ENCODE measurements at regions not wholly inside any gene's neighbourhood (a gene's known extent, or its start where the extent isn't known, plus 50 kb on each side); places are given as distances from the start of the nearest gene placed in this dataset.
"Not testable (repeated sequence)": the region's sequence is repeated elsewhere in the genome, so short reads cannot be mapped to it uniquely, and the experiment has no call there.

DNA sequence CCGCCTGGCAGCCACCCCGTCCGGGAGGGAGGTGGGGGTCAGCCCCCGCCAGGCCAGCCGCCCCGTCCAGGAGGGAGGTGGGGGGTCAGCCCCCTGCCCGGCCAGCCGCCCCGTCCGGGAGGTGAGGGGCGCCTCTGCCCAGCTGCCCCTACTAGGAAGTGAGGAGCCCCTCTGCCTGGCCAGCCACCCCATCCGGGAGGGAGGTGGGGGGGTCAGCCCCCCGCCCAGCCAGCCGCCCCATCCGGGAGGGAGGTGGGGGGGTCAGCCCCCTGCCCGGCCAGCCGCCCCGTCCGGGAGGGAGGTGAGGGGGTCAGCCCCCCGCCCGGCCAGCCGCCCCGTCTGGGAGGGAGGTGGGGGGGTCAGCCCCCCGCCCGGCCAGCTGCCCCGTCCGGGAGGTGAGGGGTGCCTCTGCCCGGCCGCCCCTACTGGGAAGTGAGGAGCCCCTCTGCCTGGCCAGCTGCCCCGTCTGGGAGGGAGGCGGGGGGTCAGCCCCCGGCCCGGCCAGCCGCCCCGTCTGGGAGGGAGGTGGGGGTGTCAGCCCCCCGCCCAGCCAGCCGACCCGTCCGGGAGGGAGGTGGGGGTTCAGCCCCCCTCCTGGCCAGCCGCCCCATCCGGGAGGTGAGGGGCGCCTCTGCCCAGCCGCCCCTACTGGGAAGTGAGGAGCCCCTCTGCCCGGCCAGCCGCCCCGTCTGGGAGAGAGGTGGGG is 476.6 kb downstream of the MID1IP1 start:
- CTCF ChIA-PET, H3K4me1 Mint-ChIP-seq, DNase-seq, H3K4me3 Mint-ChIP-seq, H3K27me3 Mint-ChIP-seq, H3K27ac Mint-ChIP-seq, H3K36me3 Mint-ChIP-seq: not testable (repeated sequence)
- H3K9me3 Mint-ChIP-seq: peaks cover 12% of the 10 kb centered on the region

GRCh38 chrX:39283239-39283638 is 482.0 kb downstream of the MID1IP1 start:
- Mint-ChIP-seq H3K9me3 (peaks cover 21% of the 10 kb centered on the region), H3K36me3 (no peaks in the 10 kb centered on the region), H3K27me3 (no peaks in the 10 kb centered on the region), H3K4me3 (no peak overlapping the region), H3K27ac (no peak overlapping the region), H3K4me1 (no peaks in the 10 kb centered on the region)
- CTCF ChIA-PET: no interaction called here
- DNase-seq: no peak

DNA sequence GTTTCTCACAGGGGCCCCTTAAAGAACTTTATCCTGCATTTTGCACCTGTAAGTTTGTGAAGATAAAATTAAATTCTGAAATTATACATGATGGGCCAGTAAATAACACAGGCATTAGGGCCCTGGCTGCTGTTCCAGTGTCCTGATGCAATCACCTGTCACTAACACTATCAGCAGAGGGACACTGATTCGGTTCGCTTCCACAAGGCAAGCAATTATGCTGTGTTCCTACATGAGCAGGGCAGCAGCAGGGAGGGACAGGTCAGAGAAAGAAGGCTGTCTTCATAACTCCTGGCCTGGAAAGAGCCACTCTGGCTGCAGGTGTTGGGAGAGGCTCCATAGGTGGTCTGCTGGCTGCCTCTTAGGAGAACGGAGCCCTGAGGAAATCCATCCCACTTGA is 487.3 kb downstream of the MID1IP1 start:
- no peak for DNase-seq
- Mint-ChIP-seq H3K27me3 (no peaks in the 10 kb centered on the region), H3K4me3 (no peak overlapping the region), H3K9me3 (peaks cover 9% of the 10 kb centered on the region), H3K27ac (no peak overlapping the region), H3K36me3 (no peaks in the 10 kb centered on the region), H3K4me1 (no peaks in the 10 kb centered on the region)
- CTCF ChIA-PET: no interaction called here

DNA sequence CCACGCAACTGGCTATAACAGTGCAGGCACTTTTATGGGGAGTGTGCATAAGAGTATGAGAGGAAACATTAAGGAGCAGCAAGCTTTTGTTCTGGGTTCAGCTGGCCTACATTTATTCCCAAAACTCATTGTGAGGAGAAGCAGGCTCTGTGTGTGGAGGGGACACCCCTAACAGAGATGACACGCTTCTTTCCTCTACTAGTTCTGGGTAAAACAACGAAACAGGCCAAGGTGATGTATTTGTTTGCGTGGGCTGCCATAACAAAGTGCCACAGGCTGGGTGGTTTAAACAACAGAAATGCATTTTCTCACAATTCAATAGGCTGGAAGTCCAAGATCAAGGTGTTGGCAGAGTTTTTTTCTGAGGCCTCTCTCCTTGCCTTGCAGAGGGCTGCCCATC is 488.6 kb downstream of the MID1IP1 start:
- no peak for DNase-seq
- Mint-ChIP-seq H3K9me3 (peaks cover 2% of the 10 kb centered on the region), H3K27ac (no peak overlapping the region), H3K4me1 (no peaks in the 10 kb centered on the region), H3K27me3 (no peaks in the 10 kb centered on the region), H3K36me3 (no peaks in the 10 kb centered on the region), H3K4me3 (no peak overlapping the region)
- CTCF ChIA-PET: no interaction called here

DNA sequence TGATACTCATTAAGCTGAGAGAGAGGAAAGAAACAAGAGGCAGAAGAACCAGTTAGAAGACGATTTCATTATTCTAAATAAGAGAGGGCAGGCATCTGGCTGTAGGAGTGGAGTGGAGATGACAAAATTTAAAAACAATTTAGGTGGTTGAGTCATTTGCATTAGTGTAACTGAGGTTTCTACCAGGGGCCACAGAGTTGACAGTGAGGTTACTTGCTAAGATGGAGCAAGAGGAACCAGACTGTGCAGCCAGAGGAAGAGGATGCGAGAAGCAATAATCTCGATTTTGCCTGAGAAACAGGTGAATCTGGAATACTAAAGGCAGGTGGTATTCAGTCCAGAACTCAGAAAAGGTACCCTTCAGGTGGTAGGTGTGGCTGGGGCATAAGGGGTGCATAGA is 491.9 kb downstream of the MID1IP1 start:
- Mint-ChIP-seq H3K36me3 (no peaks in the 10 kb centered on the region), H3K4me1 (peaks cover 2% of the 10 kb centered on the region)
- no peak for DNase-seq

DNA sequence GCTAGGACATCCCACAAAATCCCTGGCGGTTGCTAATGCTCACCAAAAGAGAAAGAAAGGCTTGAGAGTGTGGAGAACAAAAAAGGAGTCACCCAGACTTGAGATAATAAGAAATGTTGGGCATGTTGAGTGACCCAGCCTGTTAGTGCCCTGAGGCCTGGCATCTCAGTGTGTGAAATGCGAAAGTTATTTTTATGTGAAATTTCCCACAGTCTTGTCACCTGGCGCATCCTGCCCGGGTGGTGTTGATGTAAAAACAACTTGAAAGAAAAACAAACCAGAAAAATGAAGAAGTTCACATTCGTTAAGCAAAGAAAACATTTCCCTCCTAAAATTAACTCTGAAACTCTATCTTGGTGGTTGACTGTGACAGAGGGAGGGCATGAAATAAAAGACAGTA is 495.2 kb downstream of the MID1IP1 start:
- CTCF ChIA-PET: no interaction called here
- H3K9me3 Mint-ChIP-seq: peaks cover 4% of the 10 kb centered on the region
- peaks cover 2% of the 10 kb centered on the region for H3K4me1 Mint-ChIP-seq
- H3K4me3 Mint-ChIP-seq: no peak overlapping the region
- H3K27ac Mint-ChIP-seq: no peak overlapping the region
- H3K27me3 Mint-ChIP-seq: no peaks in the 10 kb centered on the region
- DNase-seq: no peak
- H3K36me3 Mint-ChIP-seq: no peaks in the 10 kb centered on the region

More for the DNA sequence above, 491.9 kb downstream of the MID1IP1 start:
- CTCF ChIA-PET: no interaction called here
- Mint-ChIP-seq H3K9me3 (peaks cover 3% of the 10 kb centered on the region), H3K27me3 (no peaks in the 10 kb centered on the region), H3K4me3 (no peak overlapping the region), H3K27ac (no peak overlapping the region)

DNA sequence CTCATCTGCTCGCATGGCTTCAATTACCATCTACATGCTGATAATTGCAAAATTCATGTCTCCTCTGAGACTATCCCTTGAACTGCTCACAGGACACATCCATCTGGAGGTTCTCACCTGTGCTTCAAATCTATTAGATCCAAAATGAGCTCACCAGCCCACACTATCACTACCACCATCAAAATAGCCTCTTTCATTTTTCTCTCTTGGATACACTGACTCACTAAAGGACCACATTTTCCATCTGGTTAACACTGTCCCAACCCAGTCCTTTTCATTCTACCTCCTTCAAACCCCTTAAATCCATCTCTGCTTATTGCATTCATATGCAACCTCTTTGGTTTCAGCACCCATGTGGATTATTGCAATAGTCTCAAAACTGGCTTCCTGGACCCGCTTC is 497.6 kb downstream of the MID1IP1 start:
- H3K27me3 Mint-ChIP-seq: no peaks in the 10 kb centered on the region
- no peak overlapping the region for H3K27ac Mint-ChIP-seq
- H3K4me3 Mint-ChIP-seq: no peak overlapping the region
- peaks cover 6% of the 10 kb centered on the region for H3K9me3 Mint-ChIP-seq
- H3K36me3 Mint-ChIP-seq: no peaks in the 10 kb centered on the region
- CTCF ChIA-PET: no interaction called here
- no peak for DNase-seq
- peaks cover 2% of the 10 kb centered on the region for H3K4me1 Mint-ChIP-seq

DNA sequence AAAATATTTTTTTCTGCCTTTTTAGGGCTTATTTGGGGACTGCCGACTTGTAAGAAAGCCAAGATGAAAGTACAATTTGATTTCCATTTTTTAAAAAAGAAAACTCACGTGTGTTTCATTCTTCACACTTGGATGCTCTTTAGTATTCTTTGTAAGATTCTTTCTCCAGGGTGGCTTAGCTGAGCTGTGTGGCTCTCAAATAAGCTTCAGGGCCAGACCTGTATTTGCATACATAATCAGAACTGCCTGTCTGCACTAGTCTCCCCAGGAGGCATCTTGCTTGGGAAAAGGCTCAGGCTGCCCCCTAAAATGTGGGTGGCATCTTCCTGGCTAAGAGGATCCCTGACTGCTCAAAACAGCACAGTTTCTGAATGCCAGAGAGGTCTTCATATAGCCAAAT is 498.4 kb downstream of the MID1IP1 start:
- CTCF ChIA-PET: no interaction called here
- Mint-ChIP-seq H3K4me3 (no peak overlapping the region), H3K9me3 (peaks cover 6% of the 10 kb centered on the region), H3K4me1 (peaks cover 2% of the 10 kb centered on the region), H3K27ac (no peak overlapping the region), H3K27me3 (no peaks in the 10 kb centered on the region), H3K36me3 (no peaks in the 10 kb centered on the region)
- no peak for DNase-seq

DNA sequence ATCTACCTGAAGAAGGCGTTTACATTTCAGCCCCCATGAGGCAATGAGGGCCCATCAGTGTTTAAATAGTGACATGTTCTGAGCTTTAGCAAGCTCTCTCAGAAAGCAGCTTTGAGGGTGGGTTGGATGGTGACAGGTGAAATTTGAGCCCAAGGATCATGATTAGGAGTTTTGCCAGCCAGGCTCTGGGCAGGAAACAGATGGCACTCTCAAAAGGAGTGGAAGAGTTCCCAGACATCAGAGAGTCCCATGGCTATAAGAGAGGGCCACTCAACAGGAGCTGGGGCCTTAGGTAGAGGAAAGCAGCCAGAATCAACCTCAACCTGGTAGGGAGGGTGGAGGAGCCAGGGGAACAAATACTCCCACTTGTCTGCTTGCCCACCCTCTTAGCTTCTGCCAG is 499.8 kb downstream of the MID1IP1 start:
- Mint-ChIP-seq H3K36me3 (no peaks in the 10 kb centered on the region), H3K9me3 (peaks cover 5% of the 10 kb centered on the region), H3K4me3 (no peak overlapping the region), H3K4me1 (peaks cover 2% of the 10 kb centered on the region), H3K27me3 (no peaks in the 10 kb centered on the region), H3K27ac (no peak overlapping the region)
- CTCF ChIA-PET: interaction anchor here (0.7 kb wide), 1 partner anchor 9 kb away, joined by 3 read pairs; no protein-coding TSS in a partner anchor
- no peak for DNase-seq

DNA sequence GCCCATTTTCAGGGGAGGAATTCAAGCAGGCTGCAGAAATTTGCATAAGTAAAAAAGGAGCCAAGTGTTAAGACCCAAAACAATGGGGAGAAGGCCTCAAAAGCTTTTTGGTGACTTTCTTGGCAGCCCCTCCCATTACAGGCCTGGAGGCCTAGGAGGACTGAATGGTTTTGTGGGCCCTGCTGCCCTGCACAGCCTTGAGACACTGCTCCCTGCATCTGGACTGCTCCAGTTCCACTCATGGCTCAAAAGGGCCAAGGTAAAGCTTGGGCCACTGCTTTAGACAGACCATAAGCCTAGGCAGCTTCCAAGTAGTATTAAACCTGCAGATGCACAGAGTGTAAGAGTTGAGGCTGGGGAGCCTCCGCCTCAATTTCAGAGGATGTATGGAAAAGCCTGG is 501.6 kb downstream of the MID1IP1 start:
- Mint-ChIP-seq H3K4me3 (no peak overlapping the region), H3K27ac (no peak overlapping the region), H3K9me3 (peaks cover 5% of the 10 kb centered on the region), H3K36me3 (no peaks in the 10 kb centered on the region), H3K27me3 (no peaks in the 10 kb centered on the region), H3K4me1 (peaks cover 5% of the 10 kb centered on the region)
- DNase-seq: no peak
- CTCF ChIA-PET: no interaction called here

DNA sequence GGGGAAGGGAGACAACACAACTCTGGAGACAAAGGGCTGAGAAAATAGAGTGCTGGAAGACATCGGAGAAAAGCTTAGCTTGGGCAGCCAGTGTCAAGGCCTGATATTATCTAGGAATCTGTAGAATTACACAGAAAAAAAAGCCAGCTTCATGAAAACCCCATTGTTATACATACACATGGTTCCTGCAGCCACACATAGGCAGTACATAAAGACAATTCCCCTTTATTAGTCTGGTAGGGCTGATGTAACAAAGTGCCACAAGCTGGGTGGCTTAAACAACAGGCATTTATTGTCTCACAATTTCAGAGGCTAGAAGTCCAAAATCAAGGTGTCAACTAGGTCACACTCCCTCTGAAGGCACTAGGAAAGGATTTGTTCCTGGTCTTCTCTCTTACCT is 503.5 kb downstream of the MID1IP1 start:
- no peak overlapping the region for H3K4me3 Mint-ChIP-seq
- DNase-seq: no peak
- CTCF ChIA-PET: no interaction called here
- H3K4me1 Mint-ChIP-seq: peaks cover 22% of the 10 kb centered on the region
- no peak overlapping the region for H3K27ac Mint-ChIP-seq
- no peaks in the 10 kb centered on the region for H3K27me3 Mint-ChIP-seq
- peaks cover 2% of the 10 kb centered on the region for H3K36me3 Mint-ChIP-seq
- H3K9me3 Mint-ChIP-seq: peaks cover 5% of the 10 kb centered on the region

DNA sequence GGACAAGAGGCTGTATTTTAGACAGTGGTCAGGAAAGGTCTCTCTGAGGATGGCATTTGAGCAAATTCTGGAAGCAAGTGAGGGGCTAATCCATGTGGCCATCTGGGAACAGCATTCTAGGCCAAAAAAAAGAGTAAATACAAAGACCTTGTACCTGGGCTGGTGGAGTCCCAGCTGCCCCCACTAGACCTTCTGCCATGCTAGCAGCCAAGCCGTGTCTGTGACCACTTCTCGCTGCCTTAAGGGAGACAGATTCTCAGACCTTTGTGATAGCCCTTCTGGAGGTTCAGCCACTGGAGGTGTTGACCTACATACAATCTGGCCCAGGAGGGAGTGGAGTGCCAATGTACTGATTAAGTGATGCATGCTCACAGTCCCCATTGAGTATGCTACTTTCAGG is 506.2 kb downstream of the MID1IP1 start:
- DNase-seq: no peak
- peaks cover 47% of the 10 kb centered on the region for H3K4me1 Mint-ChIP-seq
- CTCF ChIA-PET: no interaction called here
- H3K36me3 Mint-ChIP-seq: peaks cover 10% of the 10 kb centered on the region
- peaks cover 2% of the 10 kb centered on the region for H3K9me3 Mint-ChIP-seq
- no peak overlapping the region for H3K27ac Mint-ChIP-seq
- no peak overlapping the region for H3K4me3 Mint-ChIP-seq
- H3K27me3 Mint-ChIP-seq: no peaks in the 10 kb centered on the region

DNA sequence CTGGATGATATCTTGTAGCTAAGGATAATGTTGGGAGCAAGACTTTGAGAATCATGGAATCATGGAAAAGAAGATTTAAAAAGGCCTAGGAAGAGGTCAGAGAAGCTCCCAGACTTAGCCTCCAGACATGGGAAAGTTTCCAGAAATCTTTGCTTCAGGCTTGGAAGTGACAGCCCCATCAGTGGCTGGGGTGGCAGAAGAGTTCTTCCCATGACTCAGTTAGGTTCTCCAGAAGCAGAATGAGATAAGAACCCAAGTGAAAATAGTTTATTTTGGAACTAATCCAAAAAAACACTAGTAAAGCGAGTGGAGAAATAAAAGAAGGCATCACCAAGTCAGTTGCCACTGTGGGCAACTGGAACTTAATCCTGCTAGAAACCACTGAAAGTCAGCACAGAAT is 506.9 kb downstream of the MID1IP1 start:
- H3K9me3 Mint-ChIP-seq: peaks cover 2% of the 10 kb centered on the region

DNA sequence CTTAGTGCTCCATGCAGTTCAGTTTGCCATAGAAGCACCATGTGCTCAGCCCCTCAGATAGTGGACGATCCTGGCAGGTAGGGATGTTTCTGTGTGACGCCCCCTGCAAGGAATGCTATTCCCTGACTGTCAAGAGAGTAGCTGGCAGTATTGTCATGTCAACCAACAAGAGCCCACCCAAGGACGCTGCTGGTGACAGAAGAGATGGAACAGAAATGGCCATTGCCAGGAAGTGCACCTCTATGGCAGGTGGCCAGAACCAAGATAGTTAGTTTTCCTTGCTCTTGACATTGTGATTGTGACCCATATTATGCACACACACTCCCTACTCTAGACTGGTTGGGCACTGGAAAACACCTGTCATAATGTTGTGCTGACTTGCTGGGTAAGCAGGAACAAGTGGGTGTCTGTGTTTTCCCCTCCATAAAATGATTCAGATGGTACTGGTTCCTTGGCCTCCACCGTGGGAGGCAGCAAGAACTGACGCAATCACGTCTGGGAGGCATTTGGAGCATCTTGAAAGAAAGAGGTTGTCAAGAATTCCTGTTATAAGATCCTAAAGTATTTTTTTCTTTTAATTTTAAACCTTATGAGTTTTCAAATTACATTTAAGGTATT is 507.9 kb downstream of the MID1IP1 start:
- CTCF ChIA-PET: interaction anchor here (0.9 to 1.2 kb wide), 2 partner anchors 8 to 28 kb away, joined by 3 read pairs; no protein-coding TSS in a partner anchor

More for the DNA sequence above, 506.9 kb downstream of the MID1IP1 start:
- no peak for DNase-seq
- no peaks in the 10 kb centered on the region for H3K27me3 Mint-ChIP-seq
- no peak overlapping the region for H3K4me3 Mint-ChIP-seq
- CTCF ChIA-PET: no interaction called here
- H3K36me3 Mint-ChIP-seq: peaks cover 10% of the 10 kb centered on the region
- peaks cover 47% of the 10 kb centered on the region for H3K4me1 Mint-ChIP-seq
- H3K27ac Mint-ChIP-seq: peak overlapping the region; percentile 55

GRCh38 chrX:39309721-39310152 is 508.5 kb downstream of the MID1IP1 start:
- peaks cover 10% of the 10 kb centered on the region for H3K36me3 Mint-ChIP-seq

More for the DNA sequence above, 507.9 kb downstream of the MID1IP1 start:
- DNase-seq: peak; percentile 31
- Mint-ChIP-seq H3K9me3 (peaks cover 2% of the 10 kb centered on the region), H3K4me3 (no peak overlapping the region), H3K4me1 (peaks cover 47% of the 10 kb centered on the region), H3K27ac (peak overlapping the region; percentile 95), H3K36me3 (peaks cover 10% of the 10 kb centered on the region), H3K27me3 (no peaks in the 10 kb centered on the region)

More at GRCh38 chrX:39309721-39310152, 508.5 kb downstream of the MID1IP1 start:
- no peaks in the 10 kb centered on the region for H3K27me3 Mint-ChIP-seq
- peak; percentile 66 for DNase-seq
- H3K9me3 Mint-ChIP-seq: peaks cover 2% of the 10 kb centered on the region
- peak overlapping the region; percentile 10 for H3K4me3 Mint-ChIP-seq
- peaks cover 47% of the 10 kb centered on the region for H3K4me1 Mint-ChIP-seq
- CTCF ChIA-PET: interaction anchor here (0.9 to 1.2 kb wide), 2 partner anchors 9 to 28 kb away, joined by 3 read pairs; no protein-coding TSS in a partner anchor
- H3K27ac Mint-ChIP-seq: peak overlapping the region; percentile 95
